RWPE2 (cell line): ENCODE measurements at regions not wholly inside any gene's neighbourhood (a gene's known extent, or its start where the extent isn't known, plus 50 kb on each side); places are given as distances from the start of the nearest gene placed in this dataset.

Source experiments
- ATAC-seq: fragments of 200-7000 bp; cut with Tn5 transposase; 3 replicates; pipeline ENCODE4 v1.9.1; 2021; ENCODE audit warnings: low read depth
- DNase-seq: peaks from one replicate; pipeline ENCODE4 v3.0.0-alpha.2; 2020; ENCODE audit warnings: low spot score
- H3K27ac ChIP-seq: fragments of 450-650 bp; 2 replicates; pipeline ENCODE4 v1.5.1; 2017; ENCODE audit warnings: mild to moderate bottlenecking; ENCODE audit not compliant: poor library complexity, severe bottlenecking
- H3K27me3 ChIP-seq: fragments of 250-450 bp; sonication (Bioruptor Pico); 2 replicates; pipeline ENCODE4 v1.5.1; 2021; ENCODE audit warnings: mild to moderate bottlenecking, moderate library complexity; ENCODE audit not compliant: insufficient read depth, poor library complexity, severe bottlenecking
- H3K36me3 ChIP-seq: fragments of 250-450 bp; sonication (Bioruptor Pico); 2 replicates; pipeline ENCODE4 v1.5.1; 2020; ENCODE audit warnings: low read depth, mild to moderate bottlenecking, moderate library complexity
- H3K4me1 ChIP-seq: fragments of 250-450 bp; sonication (Bioruptor Pico); 2 replicates; pipeline ENCODE4 v1.5.1; 2021; ENCODE audit warnings: mild to moderate bottlenecking, moderate library complexity; ENCODE audit not compliant: insufficient read depth, poor library complexity, severe bottlenecking
- H3K4me3 ChIP-seq: fragments of 250-450 bp; sonication (Bioruptor Pico); 2 replicates; pipeline ENCODE4 v1.5.1; 2021; ENCODE audit warnings: mild to moderate bottlenecking, moderate library complexity; ENCODE audit not compliant: severe bottlenecking
- H3K9me3 ChIP-seq: fragments of 250-450 bp; sonication (Bioruptor Pico); 2 replicates; pipeline ENCODE4 v1.5.1; 2021; ENCODE audit warnings: mild to moderate bottlenecking, moderate library complexity; ENCODE audit not compliant: severe bottlenecking
- TF ChIP-seq, protein P1 (sequence below): fragments of 450-650 bp; IDR thresholded peaks from one replicate; pipeline ENCODE4 v1.5.1; 2017; ENCODE audit warnings: mild to moderate bottlenecking, moderate library complexity; ENCODE audit not compliant: poor library complexity, severe bottlenecking

DNA sequence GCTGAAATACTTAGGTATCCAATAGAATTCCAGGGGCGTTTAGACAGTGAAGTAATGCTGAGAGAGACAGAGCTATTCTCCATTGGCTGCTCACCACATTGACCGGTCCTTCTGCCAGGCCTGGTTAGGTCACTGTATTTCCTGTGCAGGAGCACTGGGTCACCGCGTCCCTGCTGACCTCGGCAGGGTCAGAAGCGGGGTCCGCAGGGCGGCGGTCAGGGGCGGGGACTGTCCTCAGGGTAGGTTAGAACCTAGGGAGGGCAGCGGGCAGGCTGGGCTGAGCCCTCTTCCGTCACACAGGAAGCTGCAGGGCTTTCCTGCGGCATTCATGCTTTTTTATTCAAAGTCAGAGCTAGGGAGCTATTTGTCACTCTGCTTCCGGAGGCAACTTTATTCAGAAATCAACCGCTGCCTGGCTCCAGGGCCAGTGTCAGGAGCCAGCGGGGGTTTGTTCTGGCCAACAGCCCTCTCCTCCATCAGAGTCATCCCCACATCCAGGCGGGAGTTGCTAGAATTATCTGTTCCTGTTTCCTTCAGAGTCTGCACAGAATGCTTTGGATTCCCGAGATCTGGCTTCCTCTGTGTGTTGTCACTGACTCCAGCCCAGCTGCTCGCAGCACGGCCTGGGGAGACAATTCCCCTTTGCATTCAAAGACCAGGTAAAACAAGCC lies 81.2 kb upstream of the WASF3 start:
- Histone ChIP-seq H3K4me1 (no peaks in the 10 kb centered on the region), H3K36me3 (no peaks in the 10 kb centered on the region), H3K27ac (no peak overlapping the region), H3K9me3 (no peaks in the 10 kb centered on the region), H3K27me3 (no peaks in the 10 kb centered on the region), H3K4me3 (no peak overlapping the region)
- DNase-seq (no peak), ATAC-seq (no peak)
- TF ChIP-seq, protein P1, sequence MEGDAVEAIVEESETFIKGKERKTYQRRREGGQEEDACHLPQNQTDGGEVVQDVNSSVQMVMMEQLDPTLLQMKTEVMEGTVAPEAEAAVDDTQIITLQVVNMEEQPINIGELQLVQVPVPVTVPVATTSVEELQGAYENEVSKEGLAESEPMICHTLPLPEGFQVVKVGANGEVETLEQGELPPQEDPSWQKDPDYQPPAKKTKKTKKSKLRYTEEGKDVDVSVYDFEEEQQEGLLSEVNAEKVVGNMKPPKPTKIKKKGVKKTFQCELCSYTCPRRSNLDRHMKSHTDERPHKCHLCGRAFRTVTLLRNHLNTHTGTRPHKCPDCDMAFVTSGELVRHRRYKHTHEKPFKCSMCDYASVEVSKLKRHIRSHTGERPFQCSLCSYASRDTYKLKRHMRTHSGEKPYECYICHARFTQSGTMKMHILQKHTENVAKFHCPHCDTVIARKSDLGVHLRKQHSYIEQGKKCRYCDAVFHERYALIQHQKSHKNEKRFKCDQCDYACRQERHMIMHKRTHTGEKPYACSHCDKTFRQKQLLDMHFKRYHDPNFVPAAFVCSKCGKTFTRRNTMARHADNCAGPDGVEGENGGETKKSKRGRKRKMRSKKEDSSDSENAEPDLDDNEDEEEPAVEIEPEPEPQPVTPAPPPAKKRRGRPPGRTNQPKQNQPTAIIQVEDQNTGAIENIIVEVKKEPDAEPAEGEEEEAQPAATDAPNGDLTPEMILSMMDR: no peak

DNA sequence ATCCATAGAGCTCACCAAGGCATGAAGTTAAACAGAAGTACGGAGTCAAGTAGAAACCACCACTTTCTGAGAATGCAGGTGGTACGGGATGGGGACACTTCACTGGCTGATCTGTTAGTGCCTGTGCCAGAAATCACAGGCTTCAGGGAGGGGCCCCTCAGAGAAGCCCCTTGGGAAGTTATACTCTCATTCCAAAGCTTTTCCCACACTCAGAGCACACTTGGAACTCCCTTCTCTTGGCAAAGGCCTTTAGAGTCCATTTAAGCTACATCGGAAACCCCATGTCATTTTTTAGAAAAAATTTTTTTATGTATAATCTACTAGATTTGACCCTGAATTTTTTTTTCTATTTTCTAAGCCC lies 80.7 kb upstream of the WASF3 start:
- Histone ChIP-seq H3K36me3 (no peaks in the 10 kb centered on the region), H3K27ac (no peak overlapping the region), H3K4me1 (no peaks in the 10 kb centered on the region), H3K27me3 (no peaks in the 10 kb centered on the region), H3K9me3 (no peaks in the 10 kb centered on the region), H3K4me3 (no peak overlapping the region)
- TF ChIP-seq, protein P1: no peak
- ATAC-seq (no peak), DNase-seq (no peak)

DNA sequence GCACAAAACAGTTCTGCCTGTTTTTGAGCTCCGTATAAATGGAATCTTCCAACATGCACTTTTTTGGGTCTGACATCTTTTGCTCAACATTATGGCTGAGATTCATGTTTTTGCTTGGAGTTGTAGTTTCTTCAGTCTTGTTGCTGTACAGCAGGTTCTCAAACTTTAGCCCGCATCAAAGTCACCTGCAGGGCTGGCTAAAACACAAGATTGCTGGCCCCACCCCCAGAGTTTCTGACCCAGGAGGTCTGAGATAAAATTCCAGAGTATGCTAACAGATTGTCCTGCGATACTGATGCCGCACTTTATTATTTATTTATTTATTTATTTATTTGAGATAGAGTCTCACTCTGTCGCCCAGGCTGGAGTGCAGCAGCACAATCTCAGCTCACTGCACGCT lies 79.8 kb upstream of the WASF3 start:
- Histone ChIP-seq H3K27ac (no peak overlapping the region), H3K4me3 (no peak overlapping the region), H3K9me3 (no peaks in the 10 kb centered on the region), H3K4me1 (no peaks in the 10 kb centered on the region), H3K27me3 (no peaks in the 10 kb centered on the region), H3K36me3 (no peaks in the 10 kb centered on the region)
- ATAC-seq (no peak), DNase-seq (no peak)
- TF ChIP-seq, protein P1: no peak

DNA sequence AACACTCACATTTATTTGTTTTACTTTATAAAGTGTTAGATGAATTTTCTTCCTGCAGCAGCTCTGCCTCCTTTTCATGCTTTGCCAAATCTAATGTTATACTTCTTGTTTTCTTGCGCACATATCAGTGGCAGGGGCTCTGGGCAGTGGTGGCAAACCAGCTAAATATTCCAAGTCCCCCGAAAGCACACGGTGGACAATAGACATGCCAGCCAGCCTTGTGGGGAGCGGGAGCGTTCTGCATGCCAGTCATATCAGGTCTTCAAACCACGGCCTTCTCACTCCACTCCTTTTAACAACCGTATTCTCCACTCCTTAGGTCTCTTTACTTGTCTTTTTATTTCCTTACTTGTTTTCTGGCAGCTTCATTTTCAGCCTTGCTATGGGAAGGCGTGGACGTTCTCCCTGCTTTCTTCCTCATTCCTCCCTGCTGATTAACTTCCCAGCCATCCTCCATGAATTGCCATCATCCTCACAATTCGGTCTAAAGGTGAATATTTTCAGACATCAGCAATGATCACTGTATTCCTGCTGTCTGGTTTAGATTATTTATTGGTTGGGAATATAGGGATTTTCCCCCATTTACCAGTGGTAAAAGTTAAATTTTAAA lies 77.1 kb upstream of the WASF3 start:
- TF ChIP-seq, protein P1: no peak
- H3K36me3 ChIP-seq: no peaks in the 10 kb centered on the region
- no peak overlapping the region for H3K27ac ChIP-seq
- no peak for DNase-seq
- no peak overlapping the region for H3K4me3 ChIP-seq
- no peaks in the 10 kb centered on the region for H3K27me3 ChIP-seq
- no peaks in the 10 kb centered on the region for H3K9me3 ChIP-seq
- no peak for ATAC-seq
- no peaks in the 10 kb centered on the region for H3K4me1 ChIP-seq
